HG03196 (cell line): ENCODE measurements at regions not wholly inside any gene's neighbourhood (a gene's known extent, or its start where the extent isn't known, plus 50 kb on each side); places are given as distances from the start of the nearest gene placed in this dataset.
"Not testable (repeated sequence)": the region's sequence is repeated elsewhere in the genome, so short reads cannot be mapped to it uniquely, and the experiment has no call there.

ENCODE experiments used
- ATAC-seq: cut with Tn5 transposase; IDR thresholded peaks from one replicate; pipeline ENCODE4 v1.9.1; 2021; ENCODE audit not compliant: unreplicated experiment

GRCh38 chr10:84626397-84627087 lies 298.2 kb downstream of the CCSER2 start:
- ATAC-seq = no peak

GRCh38 chr10:84632866-84633265 lies 304.5 kb downstream of the CCSER2 start:
- ATAC-seq = no peak

GRCh38 chr10:84634636-84635035 lies 306.2 kb downstream of the CCSER2 start:
- no peak for ATAC-seq

GRCh38 chr10:84650628-84651027 lies 322.2 kb downstream of the CCSER2 start:
- ATAC-seq = not testable (repeated sequence)

- ATAC-seq = peak; percentile 85
These were observed 326.3 kb downstream of the CCSER2 start for GRCh38 chr10:84654671-84655070.

- no peak for ATAC-seq
These were observed 330.6 kb downstream of the CCSER2 start for GRCh38 chr10:84659027-84659426.

- ATAC-seq = no peak
These were observed 331.4 kb downstream of the CCSER2 start for GRCh38 chr10:84659497-84660439.

- no peak for ATAC-seq
These were observed 332.2 kb downstream of the CCSER2 start for GRCh38 chr10:84660450-84661159.

GRCh38 chr10:84665211-84665610 lies 336.8 kb downstream of the CCSER2 start:
- no peak for ATAC-seq

- ATAC-seq = no peak
These were observed 337.6 kb downstream of the CCSER2 start for GRCh38 chr10:84665883-84666463.

- no peak for ATAC-seq
These were observed 339.9 kb downstream of the CCSER2 start for GRCh38 chr10:84668186-84668763.

- ATAC-seq = no peak
These were observed 346.7 kb downstream of the CCSER2 start for GRCh38 chr10:84675060-84675459.

GRCh38 chr10:84676536-84676935 lies 348.1 kb downstream of the CCSER2 start:
- no peak for ATAC-seq

- ATAC-seq = no peak
These were observed 353.4 kb downstream of the CCSER2 start for GRCh38 chr10:84681781-84682180.

GRCh38 chr10:84683550-84683949 lies 355.2 kb downstream of the CCSER2 start:
- ATAC-seq = no peak

GRCh38 chr10:84683980-84684740 lies 355.8 kb downstream of the CCSER2 start:
- no peak for ATAC-seq

- ATAC-seq = no peak
These were observed 356.8 kb downstream of the CCSER2 start for GRCh38 chr10:84685047-84685660.

GRCh38 chr10:84693006-84693405 lies 364.6 kb downstream of the CCSER2 start:
- no peak for ATAC-seq

GRCh38 chr10:84695902-84696301 lies 367.5 kb downstream of the CCSER2 start:
- ATAC-seq = no peak

- no peak for ATAC-seq
These were observed 368.2 kb downstream of the CCSER2 start for GRCh38 chr10:84696610-84697009.
